D721Med (cell line): ENCODE measurements at regions not wholly inside any gene's neighbourhood (a gene's known extent, or its start where the extent isn't known, plus 50 kb on each side); places are given as distances from the start of the nearest gene placed in this dataset.

Source experiments
- DNase-seq: peaks from one replicate; pipeline ENCODE4 v3.0.0; 2011; ENCODE audit warnings: low spot score; ENCODE audit not compliant: insufficient read length
- FAIRE-seq: peaks from 2 replicates; lab custom pipeline; 2011; peaks lifted over from hg19 to GRCh38; lab: Jason Lieb, UNC
- TF ChIP-seq, protein P1 (sequence below): IDR thresholded peaks from 2 replicates; pipeline ENCODE4 v1.5.1; 2012; ENCODE audit warnings: mild to moderate bottlenecking, control low read depth; ENCODE audit not compliant: insufficient read depth; ENCODE audit errors: missing control alignments

DNA sequence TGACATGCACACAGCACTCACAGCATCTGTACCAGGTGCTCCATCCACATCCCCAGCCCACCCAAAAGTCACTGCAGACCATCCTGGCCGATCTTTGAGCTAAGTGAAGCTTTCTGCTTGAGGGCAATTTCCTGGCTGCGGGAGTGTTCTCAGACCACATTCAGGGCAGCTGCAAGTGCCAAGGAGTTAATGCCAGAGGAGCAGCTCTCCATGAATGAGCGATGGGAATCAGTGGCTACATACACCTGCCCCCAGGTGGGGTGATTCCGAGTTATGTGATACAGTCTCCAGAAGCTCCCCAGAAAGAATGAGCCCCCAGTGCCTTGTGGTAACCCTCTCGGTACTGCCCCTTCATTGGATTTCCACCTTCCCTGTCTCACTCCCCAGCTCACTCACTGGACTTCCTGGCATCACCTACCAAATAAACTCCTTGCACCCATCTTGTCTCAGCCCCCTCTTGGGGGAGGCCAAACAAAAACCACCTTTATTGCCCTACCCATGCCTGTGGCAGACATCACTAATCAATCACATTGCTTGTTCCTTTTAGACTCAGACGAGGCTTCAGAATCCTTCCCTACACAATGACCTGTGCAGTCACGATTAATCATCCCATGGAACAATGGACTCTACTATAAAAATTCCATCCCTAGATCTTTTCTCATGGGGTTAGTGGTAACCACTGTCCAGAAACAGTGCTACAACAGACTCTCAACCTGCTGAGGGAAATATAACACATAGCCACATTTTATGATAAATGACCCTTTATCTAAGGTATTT lies 121.1 kb downstream of the IRX5 start:
- no peak for FAIRE-seq
- DNase-seq, result no peak
- TF ChIP-seq, protein P1, sequence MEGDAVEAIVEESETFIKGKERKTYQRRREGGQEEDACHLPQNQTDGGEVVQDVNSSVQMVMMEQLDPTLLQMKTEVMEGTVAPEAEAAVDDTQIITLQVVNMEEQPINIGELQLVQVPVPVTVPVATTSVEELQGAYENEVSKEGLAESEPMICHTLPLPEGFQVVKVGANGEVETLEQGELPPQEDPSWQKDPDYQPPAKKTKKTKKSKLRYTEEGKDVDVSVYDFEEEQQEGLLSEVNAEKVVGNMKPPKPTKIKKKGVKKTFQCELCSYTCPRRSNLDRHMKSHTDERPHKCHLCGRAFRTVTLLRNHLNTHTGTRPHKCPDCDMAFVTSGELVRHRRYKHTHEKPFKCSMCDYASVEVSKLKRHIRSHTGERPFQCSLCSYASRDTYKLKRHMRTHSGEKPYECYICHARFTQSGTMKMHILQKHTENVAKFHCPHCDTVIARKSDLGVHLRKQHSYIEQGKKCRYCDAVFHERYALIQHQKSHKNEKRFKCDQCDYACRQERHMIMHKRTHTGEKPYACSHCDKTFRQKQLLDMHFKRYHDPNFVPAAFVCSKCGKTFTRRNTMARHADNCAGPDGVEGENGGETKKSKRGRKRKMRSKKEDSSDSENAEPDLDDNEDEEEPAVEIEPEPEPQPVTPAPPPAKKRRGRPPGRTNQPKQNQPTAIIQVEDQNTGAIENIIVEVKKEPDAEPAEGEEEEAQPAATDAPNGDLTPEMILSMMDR, result no peak

DNA sequence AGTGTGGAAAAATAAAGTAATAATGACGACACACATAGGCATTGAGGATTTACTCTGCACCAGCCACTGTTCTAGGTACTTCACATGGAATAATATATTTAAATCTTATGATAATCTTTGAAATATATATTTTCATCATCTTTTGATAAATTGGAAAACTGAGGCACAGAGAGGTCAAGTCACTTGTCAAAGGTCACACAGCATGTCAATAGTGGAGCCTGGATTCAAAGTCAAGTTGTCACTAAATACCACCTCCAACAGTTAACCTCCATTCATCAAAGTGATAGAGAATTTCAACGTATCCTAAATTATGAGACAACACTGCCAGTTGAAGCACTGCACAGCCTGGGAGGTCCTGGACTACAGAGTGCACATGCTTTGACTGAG lies 121.7 kb downstream of the IRX5 start:
- TF ChIP-seq, protein P1, result no peak
- FAIRE-seq, result no peak
- no peak for DNase-seq

DNA sequence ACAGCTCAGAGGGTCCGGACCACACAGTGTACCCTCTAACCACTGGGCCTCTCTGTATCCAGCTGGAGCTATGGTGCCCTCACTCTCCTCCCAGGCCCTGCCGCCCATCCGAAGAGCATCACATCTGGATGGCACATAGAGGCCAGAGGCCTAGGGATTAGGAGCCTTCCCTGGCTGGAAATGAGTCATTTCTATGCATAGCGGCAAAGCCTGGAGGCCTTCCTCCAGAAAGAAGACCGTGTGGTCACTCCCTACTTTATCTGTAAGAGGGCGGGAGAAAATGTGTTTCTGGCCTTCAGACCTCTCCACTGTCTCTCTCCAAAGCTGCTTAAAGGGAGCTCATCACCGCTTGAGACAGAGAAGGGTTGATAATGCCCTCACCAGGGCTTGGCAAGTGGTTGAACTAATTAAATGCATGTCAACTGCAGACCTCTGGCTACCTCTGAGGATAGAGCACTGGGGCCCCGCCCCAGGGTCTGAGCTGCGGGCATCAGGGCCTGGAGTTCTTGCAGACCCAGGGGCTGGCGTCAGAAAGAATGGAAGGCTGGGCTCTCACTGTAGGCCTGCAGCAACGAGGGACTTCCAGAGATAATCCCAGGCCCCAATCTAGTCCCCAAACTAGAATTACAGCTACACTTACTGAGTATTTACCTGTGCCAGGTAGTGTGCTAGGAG lies 122.2 kb downstream of the IRX5 start:
- TF ChIP-seq, protein P1, result no peak
- DNase-seq (no peak), FAIRE-seq (no peak)

DNA sequence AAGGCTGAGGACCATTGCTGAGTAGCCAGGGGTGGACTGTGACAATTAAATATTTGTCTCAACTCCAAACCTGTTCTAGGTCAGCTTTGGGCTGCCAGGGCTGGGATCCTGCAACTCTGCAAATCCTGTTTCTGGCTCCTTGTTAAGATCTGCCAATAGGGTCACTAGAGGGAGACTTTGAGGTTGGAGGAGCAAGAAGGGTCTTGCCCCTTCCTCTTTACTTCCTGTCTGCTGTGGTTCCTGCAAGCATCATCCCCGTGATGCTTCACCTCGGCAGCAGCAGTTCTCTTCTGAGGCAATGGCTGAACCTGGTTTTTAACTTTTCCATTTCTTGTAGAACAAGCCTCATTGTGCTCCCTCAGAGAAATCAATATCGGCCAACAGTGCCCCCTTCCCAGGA lies 124.6 kb downstream of the IRX5 start:
- no peak for FAIRE-seq
- TF ChIP-seq, protein P1, result no peak
- DNase-seq, result no peak

DNA sequence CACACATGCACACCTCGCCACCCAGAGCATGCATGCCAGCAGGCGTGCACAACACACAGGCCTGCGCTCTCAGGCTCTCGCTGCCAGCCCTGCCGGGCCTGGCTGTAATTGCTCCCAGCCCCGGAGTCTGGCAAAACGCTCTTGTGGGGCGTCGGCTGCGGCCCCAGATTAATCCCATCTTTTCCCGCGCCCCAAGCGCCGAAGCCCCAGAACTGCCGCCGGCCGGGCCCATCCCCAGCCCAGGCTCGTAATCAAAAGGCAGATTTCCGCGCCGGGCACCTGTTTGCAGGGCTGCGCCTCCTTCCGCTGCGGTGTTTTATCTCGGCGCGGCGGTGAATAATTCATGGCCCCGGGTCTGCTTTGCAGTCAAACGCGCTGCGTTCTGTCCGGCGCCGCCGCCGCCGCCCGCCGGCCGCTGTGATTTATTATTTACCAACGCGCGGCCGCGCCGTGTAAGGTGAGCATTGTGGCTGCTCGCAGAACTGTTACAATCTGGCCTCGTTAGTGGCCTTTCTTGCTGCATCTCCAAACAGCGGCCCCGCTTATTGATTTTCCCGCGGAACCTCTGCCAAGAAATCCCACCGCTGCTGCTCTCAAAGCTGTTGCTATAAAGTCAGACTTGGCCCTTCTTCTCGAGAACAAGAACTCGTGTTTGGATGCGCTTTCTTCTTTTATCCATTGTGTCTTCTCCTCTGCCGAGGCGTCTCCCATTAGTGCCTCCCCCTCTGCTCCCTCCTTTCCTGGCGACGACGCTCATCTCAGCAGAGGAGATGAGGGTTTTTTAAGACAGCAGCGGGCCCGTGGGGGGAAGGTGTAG lies 126.1 kb downstream of the IRX5 start:
- DNase-seq (no peak), FAIRE-seq (no peak)
- TF ChIP-seq, protein P1, result no peak

DNA sequence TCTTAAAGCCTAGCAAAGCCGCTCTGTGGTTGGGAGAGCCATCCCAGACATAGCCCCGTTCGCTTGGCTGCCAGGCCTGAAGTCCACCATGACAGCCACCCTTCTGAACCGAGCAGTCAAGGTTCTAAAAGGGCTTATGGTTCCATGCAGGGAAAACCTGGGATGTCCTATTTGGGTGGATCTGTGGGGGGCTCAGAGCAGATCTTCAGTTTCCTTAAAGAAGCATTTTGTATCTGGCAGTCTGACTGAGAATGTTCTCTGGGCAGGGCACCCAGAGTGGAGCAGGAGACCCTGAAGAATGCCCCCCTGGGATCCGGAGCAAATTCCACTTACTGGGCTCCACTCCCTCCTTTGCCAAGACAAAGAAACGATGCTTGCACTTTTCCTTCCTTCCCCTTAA lies 127.2 kb downstream of the IRX5 start:
- TF ChIP-seq, protein P1, result no peak
- DNase-seq (no peak), FAIRE-seq (no peak)
